IgD-negative memory B cell (primary cell): ENCODE measurements at regions not wholly inside any gene's neighbourhood (a gene's known extent, or its start where the extent isn't known, plus 50 kb on each side); places are given as distances from the start of the nearest gene placed in this dataset.

Experiments used
- H3K27ac Mint-ChIP-seq, 3 donors: one replicate each; pipeline ENCODE4 v1.8.0; 2020 to 2022; ENCODE audit warnings: mild to moderate bottlenecking in 3 of 3, mixed read lengths in 3 of 3, moderate library complexity in 1 of 3
- H3K27me3 Mint-ChIP-seq: one replicate; pipeline ENCODE4 v1.8.0; 2021; ENCODE audit warnings: mixed read lengths
- H3K36me3 Mint-ChIP-seq: one replicate; pipeline ENCODE4 v1.8.0; 2020; ENCODE audit warnings: mild to moderate bottlenecking, mixed read lengths
- H3K4me1 Mint-ChIP-seq, 3 donors: one replicate each; pipeline ENCODE4 v1.8.0; 2020 to 2022; ENCODE audit warnings: mixed read lengths in 3 of 3, mild to moderate bottlenecking in 1 of 3
- H3K4me3 Mint-ChIP-seq, 4 donors: one replicate each; pipeline ENCODE4 v1.8.0; 2020 to 2022; ENCODE audit warnings: mild to moderate bottlenecking in 4 of 4, mixed read lengths in 4 of 4, moderate library complexity in 3 of 4
- H3K9me3 Mint-ChIP-seq, 3 donors: one replicate each; pipeline ENCODE4 v1.8.0; 2020 to 2021; ENCODE audit warnings: mixed read lengths in 3 of 3, mild to moderate bottlenecking in 1 of 3

DNA sequence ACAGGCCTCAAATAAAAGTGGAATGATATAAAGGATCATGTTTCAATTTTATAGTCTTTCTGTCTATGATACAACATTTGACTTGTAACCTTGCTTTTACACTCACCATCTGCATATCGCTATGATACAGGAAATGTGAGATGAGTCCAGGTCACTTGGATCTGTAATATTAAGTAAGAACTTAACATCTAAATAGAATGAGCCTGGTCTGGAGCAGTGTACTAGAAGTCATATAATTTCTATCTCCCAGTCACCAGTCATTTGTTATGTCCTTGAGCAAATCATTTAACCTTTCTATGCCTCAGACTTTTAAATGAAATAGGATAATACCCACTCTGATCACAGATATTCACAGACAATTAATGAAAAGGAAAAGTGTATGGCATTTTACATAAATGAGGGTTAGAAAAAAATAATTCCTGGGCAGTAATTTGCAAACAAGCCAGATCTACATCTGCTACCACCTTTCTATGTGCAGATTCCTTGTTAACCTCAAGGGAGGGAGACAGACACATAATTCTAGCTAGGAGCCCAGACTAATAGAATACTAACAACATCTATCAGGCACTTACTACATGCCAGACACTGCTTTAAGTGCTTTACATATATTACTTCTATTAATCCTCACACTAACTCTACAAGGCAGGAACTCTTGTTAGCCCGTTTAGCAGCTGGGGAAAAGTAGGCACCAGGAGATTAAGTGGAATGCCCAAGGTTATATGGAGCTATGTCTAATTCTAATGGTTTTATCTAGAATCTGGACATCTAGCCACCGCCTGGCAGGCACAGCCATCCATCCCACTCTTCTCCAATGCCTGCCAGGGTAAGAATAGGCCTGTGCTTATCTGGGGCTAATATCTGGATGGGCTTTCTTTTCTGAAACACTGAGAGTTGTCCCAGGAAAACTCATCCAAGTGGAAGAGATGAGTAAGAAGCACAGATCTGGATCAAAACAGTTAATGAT, 313.6 kb upstream of the CDH20 start:
- no peak overlapping the region for H3K4me3 Mint-ChIP-seq
- no peaks in the 10 kb centered on the region for H3K4me1 Mint-ChIP-seq
- no peak overlapping the region for H3K27ac Mint-ChIP-seq
- no peaks in the 10 kb centered on the region for H3K27me3 Mint-ChIP-seq
- peaks cover 3 to 8% (median 5%) of the 10 kb centered on the region in 3 donors for H3K9me3 Mint-ChIP-seq
- peaks cover 1% of the 10 kb centered on the region for H3K36me3 Mint-ChIP-seq

- Mint-ChIP-seq H3K4me3 (no peak overlapping the region), H3K27me3 (no peaks in the 10 kb centered on the region), H3K4me1 (no peaks in the 10 kb centered on the region), H3K9me3 (peaks cover 5 to 9% (median 7%) of the 10 kb centered on the region in 3 donors), H3K27ac (no peak overlapping the region), H3K36me3 (peaks cover 1% of the 10 kb centered on the region)
These were observed 307.6 kb upstream of the CDH20 start for GRCh38 chr18:61025596-61025995.

DNA sequence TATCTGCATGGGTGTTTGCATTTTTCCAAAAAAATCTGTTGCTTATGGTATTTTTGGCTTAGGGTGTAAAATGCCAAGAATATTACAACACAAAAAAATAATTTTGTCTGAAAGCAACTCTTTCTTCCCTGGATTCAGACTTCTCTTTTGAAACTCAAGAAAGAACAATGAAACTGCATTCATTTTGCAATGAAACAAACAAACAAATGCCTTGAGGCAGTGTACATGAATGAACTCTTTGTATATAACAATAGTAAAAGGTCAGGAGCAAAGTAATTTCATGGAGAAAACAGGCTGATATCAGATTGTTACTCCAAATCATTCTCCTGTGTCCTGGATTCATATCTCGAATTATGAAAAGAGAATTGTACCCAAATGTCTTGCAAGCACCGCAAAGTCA, 301.6 kb upstream of the CDH20 start:
- Mint-ChIP-seq H3K4me3 (no peak overlapping the region), H3K27me3 (no peaks in the 10 kb centered on the region), H3K27ac (no peak overlapping the region), H3K36me3 (no peaks in the 10 kb centered on the region), H3K9me3 (peaks cover 0 to 4% (median 0%) of the 10 kb centered on the region in 3 donors), H3K4me1 (no peaks in the 10 kb centered on the region)

GRCh38 chr18:61034580-61034979, 298.6 kb upstream of the CDH20 start:
- no peak overlapping the region for H3K4me3 Mint-ChIP-seq
- no peaks in the 10 kb centered on the region for H3K36me3 Mint-ChIP-seq
- H3K27me3 Mint-ChIP-seq: no peaks in the 10 kb centered on the region
- peaks cover 0 to 3% (median 0%) of the 10 kb centered on the region in 3 donors for H3K9me3 Mint-ChIP-seq
- no peak overlapping the region for H3K27ac Mint-ChIP-seq
- H3K4me1 Mint-ChIP-seq: no peaks in the 10 kb centered on the region

- Mint-ChIP-seq H3K4me3 (no peak overlapping the region), H3K27ac (no peak overlapping the region), H3K4me1 (no peaks in the 10 kb centered on the region), H3K36me3 (no peaks in the 10 kb centered on the region), H3K9me3 (peaks cover 0 to 3% (median 0%) of the 10 kb centered on the region in 3 donors), H3K27me3 (no peaks in the 10 kb centered on the region)
These were observed 294.0 kb upstream of the CDH20 start for GRCh38 chr18:61039251-61039650.

- no peaks in the 10 kb centered on the region for H3K27me3 Mint-ChIP-seq
- H3K4me1 Mint-ChIP-seq: no peaks in the 10 kb centered on the region
- H3K36me3 Mint-ChIP-seq: peaks cover 2% of the 10 kb centered on the region
- H3K4me3 Mint-ChIP-seq: no peak overlapping the region
- H3K27ac Mint-ChIP-seq: no peak overlapping the region
- H3K9me3 Mint-ChIP-seq: peaks cover 3 to 11% (median 6%) of the 10 kb centered on the region in 3 donors
These were observed 285.4 kb upstream of the CDH20 start for GRCh38 chr18:61047794-61048193.

DNA sequence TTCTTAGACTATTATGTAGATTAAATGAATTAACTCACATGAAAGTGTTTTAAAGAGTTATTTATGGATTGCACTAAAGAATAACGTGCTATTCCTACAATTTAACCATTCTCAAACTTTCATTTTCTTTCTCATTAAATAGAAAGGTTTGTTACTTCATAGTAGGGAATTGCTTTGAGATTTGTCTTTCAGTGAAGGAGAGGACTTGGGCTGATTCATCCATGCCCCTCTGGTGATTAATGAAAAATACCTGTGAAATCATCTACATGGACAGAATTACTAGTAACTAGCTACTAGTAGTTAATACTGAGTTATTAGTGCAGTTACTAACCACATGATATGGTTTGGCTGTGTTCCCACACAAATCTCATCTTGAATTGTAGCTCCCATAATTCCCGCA, 275.8 kb upstream of the CDH20 start:
- Mint-ChIP-seq H3K4me3 (no peak overlapping the region), H3K4me1 (no peaks in the 10 kb centered on the region), H3K27me3 (no peaks in the 10 kb centered on the region), H3K36me3 (no peaks in the 10 kb centered on the region), H3K9me3 (peaks cover 0 to 5% (median 4%) of the 10 kb centered on the region in 3 donors), H3K27ac (no peak overlapping the region)

GRCh38 chr18:61062258-61062657, 271.0 kb upstream of the CDH20 start:
- H3K27me3 Mint-ChIP-seq: no peaks in the 10 kb centered on the region
- H3K9me3 Mint-ChIP-seq: peaks cover 0 to 3% (median 0%) of the 10 kb centered on the region in 3 donors
- no peaks in the 10 kb centered on the region for H3K4me1 Mint-ChIP-seq
- H3K4me3 Mint-ChIP-seq: no peak overlapping the region
- H3K36me3 Mint-ChIP-seq: no peaks in the 10 kb centered on the region
- H3K27ac Mint-ChIP-seq: no peak overlapping the region

DNA sequence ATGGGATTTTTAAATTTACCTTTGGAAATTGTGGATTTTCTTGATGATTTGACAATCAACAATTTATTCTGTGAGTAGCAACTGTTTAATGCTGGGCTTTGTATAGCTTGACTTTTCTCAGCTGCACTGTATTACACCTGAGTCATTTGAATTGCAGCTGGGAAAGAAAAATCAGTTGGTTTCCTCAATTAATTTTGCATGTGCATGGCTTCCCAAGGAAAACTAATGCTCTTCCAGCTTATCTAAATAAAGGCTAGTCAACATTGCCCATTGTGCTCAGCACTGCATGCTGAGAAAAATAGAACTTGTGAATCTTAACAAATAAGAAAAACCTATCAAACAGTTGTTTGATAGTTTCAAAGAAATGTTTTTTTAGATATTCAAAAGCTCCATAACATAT, 268.3 kb upstream of the CDH20 start:
- no peak overlapping the region for H3K4me3 Mint-ChIP-seq
- no peak overlapping the region for H3K27ac Mint-ChIP-seq
- peaks cover 0 to 3% (median 0%) of the 10 kb centered on the region in 3 donors for H3K9me3 Mint-ChIP-seq
- no peaks in the 10 kb centered on the region for H3K27me3 Mint-ChIP-seq
- no peaks in the 10 kb centered on the region for H3K4me1 Mint-ChIP-seq
- H3K36me3 Mint-ChIP-seq: no peaks in the 10 kb centered on the region

- H3K27ac Mint-ChIP-seq: no peak overlapping the region
- H3K27me3 Mint-ChIP-seq: no peaks in the 10 kb centered on the region
- no peaks in the 10 kb centered on the region for H3K4me1 Mint-ChIP-seq
- H3K4me3 Mint-ChIP-seq: no peak overlapping the region
- peaks cover 2 to 4% (median 3%) of the 10 kb centered on the region in 3 donors for H3K9me3 Mint-ChIP-seq
- no peaks in the 10 kb centered on the region for H3K36me3 Mint-ChIP-seq
These were observed 256.2 kb upstream of the CDH20 start for GRCh38 chr18:61076986-61077385.

- no peak overlapping the region for H3K4me3 Mint-ChIP-seq
- H3K27me3 Mint-ChIP-seq: no peaks in the 10 kb centered on the region
- H3K27ac Mint-ChIP-seq: no peak overlapping the region
- H3K36me3 Mint-ChIP-seq: no peaks in the 10 kb centered on the region
- H3K9me3 Mint-ChIP-seq: no peaks in the 10 kb centered on the region
- H3K4me1 Mint-ChIP-seq: no peaks in the 10 kb centered on the region
These were observed 253.5 kb upstream of the CDH20 start for GRCh38 chr18:61079714-61080113.

- no peak overlapping the region for H3K4me3 Mint-ChIP-seq
- no peaks in the 10 kb centered on the region for H3K9me3 Mint-ChIP-seq
- H3K27me3 Mint-ChIP-seq: no peaks in the 10 kb centered on the region
- H3K36me3 Mint-ChIP-seq: no peaks in the 10 kb centered on the region
- H3K27ac Mint-ChIP-seq: no peak overlapping the region
- no peaks in the 10 kb centered on the region for H3K4me1 Mint-ChIP-seq
These were observed 252.2 kb upstream of the CDH20 start for GRCh38 chr18:61080954-61081528.

DNA sequence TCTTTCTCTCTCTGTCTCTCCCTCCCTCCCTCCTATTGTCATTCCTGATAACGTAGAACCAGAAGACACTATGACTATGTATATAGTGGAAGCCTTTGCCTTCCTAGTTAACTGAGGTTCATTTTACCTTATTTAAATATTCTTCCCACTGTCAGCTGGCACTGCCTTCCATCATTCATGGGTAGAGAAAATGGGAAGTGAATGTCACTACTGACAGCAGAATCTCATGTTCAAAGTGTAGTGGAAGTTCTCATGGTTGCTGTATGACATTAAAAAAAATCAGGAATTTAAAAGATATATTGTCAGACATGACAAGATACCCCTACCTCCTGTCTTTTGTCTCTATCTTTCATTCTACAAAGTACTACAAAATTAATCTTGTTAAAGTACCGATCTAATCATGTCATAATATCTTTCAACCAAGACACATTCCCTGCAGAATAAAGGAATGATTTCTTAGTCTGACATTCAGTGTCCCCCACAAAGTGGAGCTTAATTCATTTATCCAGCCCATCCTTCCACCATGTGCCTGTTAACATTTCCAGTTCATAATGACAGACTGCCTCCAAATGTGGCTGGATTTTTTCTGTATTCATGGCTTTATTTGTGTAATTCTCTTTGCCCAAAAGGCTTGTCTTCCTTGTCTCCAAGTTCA, 250.1 kb upstream of the CDH20 start:
- Mint-ChIP-seq H3K9me3 (no peaks in the 10 kb centered on the region), H3K27ac (no peak overlapping the region), H3K36me3 (no peaks in the 10 kb centered on the region), H3K4me3 (no peak overlapping the region), H3K27me3 (no peaks in the 10 kb centered on the region), H3K4me1 (no peaks in the 10 kb centered on the region)

DNA sequence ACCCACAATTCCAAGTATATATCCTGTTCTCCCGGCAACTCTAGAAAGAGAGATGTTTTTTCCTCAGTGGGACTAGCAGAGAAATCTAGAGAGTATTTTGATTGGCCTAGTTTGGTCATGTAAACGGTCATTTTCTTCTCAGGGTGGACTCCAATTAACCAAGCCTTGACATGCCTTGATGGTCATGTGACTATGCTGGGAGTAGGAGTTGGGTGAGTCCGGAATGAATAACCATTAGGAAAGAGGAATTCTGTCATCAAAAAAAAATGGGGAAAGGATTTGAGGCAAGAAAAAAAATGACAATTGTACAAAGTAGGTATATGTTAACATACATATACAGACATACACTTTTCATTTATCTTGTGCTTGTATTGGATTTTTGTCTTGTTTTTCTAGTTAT, 248.2 kb upstream of the CDH20 start:
- no peak overlapping the region for H3K27ac Mint-ChIP-seq
- H3K27me3 Mint-ChIP-seq: no peaks in the 10 kb centered on the region
- no peaks in the 10 kb centered on the region for H3K4me1 Mint-ChIP-seq
- no peak overlapping the region for H3K4me3 Mint-ChIP-seq
- no peaks in the 10 kb centered on the region for H3K9me3 Mint-ChIP-seq
- no peaks in the 10 kb centered on the region for H3K36me3 Mint-ChIP-seq

GRCh38 chr18:61085761-61086160, 247.5 kb upstream of the CDH20 start:
- no peaks in the 10 kb centered on the region for H3K27me3 Mint-ChIP-seq
- no peaks in the 10 kb centered on the region for H3K36me3 Mint-ChIP-seq
- H3K4me3 Mint-ChIP-seq: no peak overlapping the region
- H3K27ac Mint-ChIP-seq: no peak overlapping the region
- H3K9me3 Mint-ChIP-seq: no peaks in the 10 kb centered on the region
- H3K4me1 Mint-ChIP-seq: no peaks in the 10 kb centered on the region
